Tibial artery (tissue), 4 donors: ENCODE measurements at regions not wholly inside any gene's neighbourhood (a gene's known extent, or its start where the extent isn't known, plus 50 kb on each side); places are given as distances from the start of the nearest gene placed in this dataset.

Source experiments
- DNase-seq, 2 donors: peaks; one replicate each; pipeline ENCODE4 v3.0.0-alpha.2; 2019
- H3K27ac ChIP-seq, 2 donors: fragments of 200-600 bp; sonication (generic) in 1 of 2; 1 replicate in 1 of 2; 2 replicates in 1 of 2; pipeline ENCODE4 v1.5.1; 2018 to 2019; ENCODE audit warnings: mild to moderate bottlenecking in 1 of 2
- H3K27me3 ChIP-seq, 2 donors: fragments of 200-600 bp; sonication (generic) in 1 of 2; one replicate each; pipeline versions ENCODE4 v1.5.1 to v1.6.0; 2016 to 2019
- H3K36me3 ChIP-seq, 3 donors: fragments of 200-600 bp; sonication (generic) in 2 of 3; one replicate each; pipeline ENCODE4 v1.5.1; 2016 to 2019; ENCODE audit warnings: mild to moderate bottlenecking in 2 of 3
- H3K4me1 ChIP-seq, 4 donors: fragments of 200-600 bp; sonication (generic) in 2 of 4; 1 replicate in 3 of 4; 2 replicates in 1 of 4; pipeline ENCODE4 v1.5.1; 2016 to 2019
- H3K4me3 ChIP-seq, 2 donors: fragments of 200-600 bp; sonication (generic) in 1 of 2; 1 replicate in 1 of 2; 2 replicates in 1 of 2; pipeline ENCODE4 v1.5.1; 2018 to 2019; ENCODE audit warnings: mild to moderate bottlenecking in 2 of 2
- H3K9me3 ChIP-seq, 3 donors: fragments of 200-600 bp; sonication (generic) in 1 of 3; one replicate each; pipeline ENCODE4 v1.5.1; 2016 to 2019
- intact Hi-C: fragments of 100-400 bp; cut with DNase I; formaldehyde crosslinking; loops from one replicate; pipeline ENCODE4 v1.15.0; 2023; ENCODE audit warnings: low total_unique reads
- TF ChIP-seq, protein P1 (sequence below), 2 experiments: fragments of 200-600 bp in 1 of 2; fragments of 450-650 bp in 1 of 2; IDR thresholded peaks; one replicate each; pipeline ENCODE4 v1.5.1; 2017 to 2019; ENCODE audit warnings: antibody characterized with exemption in 2 of 2, mild to moderate bottlenecking in 1 of 2, moderate library complexity in 1 of 2

DNA sequence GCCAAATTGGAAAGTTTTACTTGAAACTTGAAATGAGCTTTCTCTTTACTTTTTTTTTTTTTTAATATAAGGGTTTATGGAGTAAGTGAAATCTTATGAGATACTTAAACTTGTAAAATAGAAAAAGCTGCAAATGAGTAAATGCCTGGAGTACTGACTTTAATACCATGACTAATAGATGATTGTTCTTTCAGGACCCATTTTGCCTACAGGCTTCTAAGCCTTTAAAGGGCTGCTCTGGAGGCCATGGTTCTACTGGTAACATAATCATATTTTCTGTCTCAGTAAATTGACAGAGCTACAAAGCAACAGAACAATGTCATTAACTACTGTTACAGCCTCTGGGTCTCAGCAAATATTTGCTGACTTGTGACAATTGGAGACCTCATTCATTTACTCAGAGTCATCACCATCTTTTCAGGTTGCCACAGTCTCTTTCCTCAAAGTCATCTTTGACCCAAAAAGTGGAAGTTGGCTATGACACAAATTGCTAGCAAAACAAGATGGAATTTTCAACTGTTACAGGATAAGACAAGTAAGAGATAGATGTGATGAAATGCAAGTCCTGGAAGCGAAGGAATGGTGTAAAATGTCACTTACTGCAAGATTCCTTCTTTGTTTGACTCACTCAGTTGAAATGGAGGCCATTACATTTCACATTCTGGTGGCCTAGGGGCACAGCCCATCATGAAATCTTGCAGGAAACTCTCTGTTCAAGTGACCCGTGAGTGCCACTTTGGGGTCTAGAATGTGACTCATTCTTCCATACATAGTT, 132.7 kb downstream of the BTC start:
- no peaks in the 10 kb centered on the region for H3K36me3 ChIP-seq
- H3K27ac ChIP-seq, result no peak overlapping the region
- no peak for DNase-seq
- H3K27me3 ChIP-seq, result no peaks in the 10 kb centered on the region
- H3K9me3 ChIP-seq, result no peaks in the 10 kb centered on the region
- intact Hi-C loops, result no loop called here
- peaks cover 0 to 10% (median 2%) of the 10 kb centered on the region in 4 donors for H3K4me1 ChIP-seq
- no peak overlapping the region for H3K4me3 ChIP-seq
- TF ChIP-seq, protein P1, sequence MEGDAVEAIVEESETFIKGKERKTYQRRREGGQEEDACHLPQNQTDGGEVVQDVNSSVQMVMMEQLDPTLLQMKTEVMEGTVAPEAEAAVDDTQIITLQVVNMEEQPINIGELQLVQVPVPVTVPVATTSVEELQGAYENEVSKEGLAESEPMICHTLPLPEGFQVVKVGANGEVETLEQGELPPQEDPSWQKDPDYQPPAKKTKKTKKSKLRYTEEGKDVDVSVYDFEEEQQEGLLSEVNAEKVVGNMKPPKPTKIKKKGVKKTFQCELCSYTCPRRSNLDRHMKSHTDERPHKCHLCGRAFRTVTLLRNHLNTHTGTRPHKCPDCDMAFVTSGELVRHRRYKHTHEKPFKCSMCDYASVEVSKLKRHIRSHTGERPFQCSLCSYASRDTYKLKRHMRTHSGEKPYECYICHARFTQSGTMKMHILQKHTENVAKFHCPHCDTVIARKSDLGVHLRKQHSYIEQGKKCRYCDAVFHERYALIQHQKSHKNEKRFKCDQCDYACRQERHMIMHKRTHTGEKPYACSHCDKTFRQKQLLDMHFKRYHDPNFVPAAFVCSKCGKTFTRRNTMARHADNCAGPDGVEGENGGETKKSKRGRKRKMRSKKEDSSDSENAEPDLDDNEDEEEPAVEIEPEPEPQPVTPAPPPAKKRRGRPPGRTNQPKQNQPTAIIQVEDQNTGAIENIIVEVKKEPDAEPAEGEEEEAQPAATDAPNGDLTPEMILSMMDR (IDR thresholded peaks at IDR 0.05), result no peak

DNA sequence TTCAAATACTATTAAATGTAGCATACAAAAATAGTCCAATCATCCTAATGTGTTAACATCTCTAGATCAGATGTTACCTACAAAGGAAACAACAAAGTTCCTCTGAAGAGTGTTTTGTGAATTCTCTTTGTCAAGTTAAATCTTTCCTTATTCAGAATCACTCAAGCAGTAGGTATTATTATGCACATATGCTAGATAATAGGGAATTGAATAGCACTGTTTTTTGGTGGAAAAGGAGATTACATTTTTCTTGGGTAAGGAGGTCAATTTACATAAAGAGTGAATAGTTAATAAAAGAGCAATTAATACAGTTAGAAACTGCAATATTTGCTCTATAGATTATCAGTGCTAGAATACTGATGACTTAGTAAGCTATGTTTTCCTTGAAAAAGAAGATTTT, 130.7 kb downstream of the BTC start:
- H3K4me1 ChIP-seq, result peaks cover 0 to 10% (median 2%) of the 10 kb centered on the region in 4 donors
- DNase-seq, result no peak
- H3K27me3 ChIP-seq, result no peaks in the 10 kb centered on the region
- H3K4me3 ChIP-seq, result no peak overlapping the region
- no peak overlapping the region for H3K27ac ChIP-seq
- H3K9me3 ChIP-seq, result no peaks in the 10 kb centered on the region
- no peaks in the 10 kb centered on the region for H3K36me3 ChIP-seq
- TF ChIP-seq, protein P1 (IDR thresholded peaks at IDR 0.05), result no peak
- intact Hi-C loops, result no loop called here

DNA sequence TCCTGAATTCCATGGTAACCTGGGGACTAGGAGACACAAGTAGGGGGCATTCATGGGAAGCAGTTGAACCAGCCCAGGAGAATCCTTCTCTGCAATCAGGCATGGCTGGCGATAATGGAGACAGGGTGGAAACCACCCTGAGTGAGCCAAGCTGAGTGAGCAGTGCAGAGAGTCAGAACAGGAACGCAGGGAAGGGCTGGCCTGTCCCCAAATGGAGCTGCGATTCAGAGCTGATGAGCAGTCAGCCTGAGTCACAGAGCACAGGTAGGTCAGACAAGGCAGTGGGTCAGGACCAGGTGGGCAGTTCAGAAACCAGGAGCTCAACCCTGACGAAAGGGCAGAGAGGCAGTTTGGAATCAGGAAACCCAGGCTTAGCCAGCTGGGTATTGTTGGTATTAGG, 129.0 kb downstream of the BTC start:
- Histone ChIP-seq H3K9me3 (no peaks in the 10 kb centered on the region), H3K27ac (no peak overlapping the region), H3K4me3 (no peak overlapping the region), H3K36me3 (no peaks in the 10 kb centered on the region), H3K27me3 (no peaks in the 10 kb centered on the region), H3K4me1 (no peaks in the 10 kb centered on the region)
- intact Hi-C loops, result no loop called here
- no peak for DNase-seq
- TF ChIP-seq, protein P1 (IDR thresholded peaks at IDR 0.05), result no peak

DNA sequence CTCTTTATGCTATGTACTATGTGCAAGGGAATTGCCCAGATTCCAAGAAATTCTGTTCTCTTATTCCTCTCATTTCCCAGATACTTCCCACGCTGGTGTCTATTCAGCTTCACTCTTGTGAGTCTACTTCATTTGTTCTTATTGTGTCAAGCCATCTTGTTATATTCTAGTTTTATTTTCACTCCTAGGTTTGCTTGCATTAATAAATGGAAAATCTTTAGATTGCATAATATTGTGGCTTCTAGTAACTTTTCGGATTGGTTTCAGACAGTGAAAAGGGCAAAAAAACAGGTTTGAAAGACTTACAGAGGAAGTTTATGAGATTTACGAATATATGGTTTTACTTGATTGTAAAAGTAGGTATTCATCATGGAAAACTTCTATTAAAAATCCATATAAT, 128.4 kb downstream of the BTC start:
- TF ChIP-seq, protein P1 (IDR thresholded peaks at IDR 0.05), result no peak
- H3K4me3 ChIP-seq, result no peak overlapping the region
- no peaks in the 10 kb centered on the region for H3K4me1 ChIP-seq
- H3K9me3 ChIP-seq, result no peaks in the 10 kb centered on the region
- no peak for DNase-seq
- no peaks in the 10 kb centered on the region for H3K36me3 ChIP-seq
- no peaks in the 10 kb centered on the region for H3K27me3 ChIP-seq
- intact Hi-C loops, result no loop called here
- H3K27ac ChIP-seq, result no peak overlapping the region

DNA sequence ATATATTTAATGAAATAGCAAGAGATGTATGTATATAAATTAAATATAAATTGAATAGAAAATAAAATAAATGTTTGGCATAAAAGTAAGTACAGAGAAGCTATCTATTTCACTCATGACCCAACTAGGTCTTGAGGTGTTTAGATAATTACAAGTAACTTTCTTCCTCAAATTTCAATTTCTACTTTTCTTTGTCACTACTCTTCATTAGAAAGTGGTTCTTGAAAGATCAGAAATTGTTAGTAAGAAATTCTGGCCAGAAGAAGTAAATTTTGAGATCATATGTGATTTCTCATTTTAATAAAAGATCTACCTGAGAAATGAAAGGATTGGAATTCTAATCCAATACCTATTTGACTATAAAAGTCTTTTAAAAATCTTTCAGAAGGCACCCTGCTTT, 126.9 kb downstream of the BTC start:
- Histone ChIP-seq H3K36me3 (no peaks in the 10 kb centered on the region), H3K4me3 (no peak overlapping the region), H3K27ac (no peak overlapping the region), H3K4me1 (no peaks in the 10 kb centered on the region), H3K9me3 (no peaks in the 10 kb centered on the region), H3K27me3 (no peaks in the 10 kb centered on the region)
- no peak for DNase-seq
- intact Hi-C loops, result no loop called here
- TF ChIP-seq, protein P1 (IDR thresholded peaks at IDR 0.05), result no peak
